ENCODE measurements at regions not wholly inside any gene's neighbourhood (a gene's known extent, or its start where the extent isn't known, plus 50 kb on each side); places are given as distances from the start of the nearest gene placed in this dataset.
"Not testable (repeated sequence)": the region's sequence is repeated elsewhere in the genome, so short reads cannot be mapped to it uniquely, and the experiment has no call there.

DNA sequence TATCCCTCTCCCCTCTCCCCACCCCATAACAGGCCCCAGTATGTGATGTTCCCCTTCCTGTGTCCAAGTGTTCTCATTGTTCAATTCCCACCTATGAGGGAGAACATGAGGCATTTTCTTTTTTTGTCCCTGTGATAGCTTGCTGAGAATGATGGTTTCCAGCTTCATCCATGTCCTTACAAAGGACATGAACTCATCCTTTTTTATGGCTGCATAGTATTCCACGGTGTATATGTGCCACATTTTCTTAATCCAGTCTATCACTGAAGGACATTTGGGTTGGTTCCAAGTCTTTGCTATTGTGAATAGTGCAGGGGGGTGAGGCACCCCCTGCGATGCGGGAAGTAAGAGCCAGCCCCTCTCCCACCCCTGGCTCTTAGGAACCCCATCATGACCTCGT, 73.2 kb upstream of the RUBCNL start:
- H3K4me3 ChIP-seq (ENCODE audit: low read depth in 1 of 3, low read length in 3 of 3); DNase-seq; H3K27ac ChIP-seq (ENCODE audit: low read depth in 1 of 3, low read length in 2 of 3); FAIRE-seq; H3K36me3 ChIP-seq (ENCODE audit: control insufficient read depth in 3 of 3, insufficient read depth in 2 of 3, low read depth in 1 of 3, low read length in 3 of 3); H3K9me3 ChIP-seq (ENCODE audit: control insufficient read depth in 2 of 2, insufficient read depth in 1 of 2, low read depth in 1 of 2, low read length in 1 of 2); H3K27me3 ChIP-seq (ENCODE audit: control insufficient read depth in 3 of 3, insufficient read depth in 3 of 3, low read length in 3 of 3); H3K4me1 ChIP-seq (ENCODE audit: control insufficient read depth in 3 of 3, insufficient read depth in 2 of 3, low read depth in 1 of 3, low read length in 2 of 3): not testable (repeated sequence)
- WGBS, 3 donors: 91 to 95% (median 93%) methylated on average over 4 of the region's 4 CpGs

GRCh38 chr13:46457255-46457654, 70.2 kb upstream of the RUBCNL start:
- H3K27ac ChIP-seq (ENCODE audit: low read depth in 1 of 3, low read length in 2 of 3); H3K36me3 ChIP-seq (ENCODE audit: control insufficient read depth in 3 of 3, insufficient read depth in 2 of 3, low read depth in 1 of 3, low read length in 3 of 3); H3K9me3 ChIP-seq (ENCODE audit: control insufficient read depth in 2 of 2, insufficient read depth in 1 of 2, low read depth in 1 of 2, low read length in 1 of 2); FAIRE-seq; H3K27me3 ChIP-seq (ENCODE audit: control insufficient read depth in 3 of 3, insufficient read depth in 3 of 3, low read length in 3 of 3); DNase-seq; H3K4me1 ChIP-seq (ENCODE audit: control insufficient read depth in 3 of 3, insufficient read depth in 2 of 3, low read depth in 1 of 3, low read length in 2 of 3); H3K4me3 ChIP-seq (ENCODE audit: low read depth in 1 of 3, low read length in 3 of 3): not testable (repeated sequence)
- 75 to 93% (median 90%) methylated on average over 1 of the region's 2 CpGs for WGBS, 3 donors

GRCh38 chr13:46455924-46456323, 68.9 kb upstream of the RUBCNL start:
- H3K9me3 ChIP-seq (ENCODE audit: control insufficient read depth in 2 of 2, insufficient read depth in 1 of 2, low read depth in 1 of 2, low read length in 1 of 2); H3K27ac ChIP-seq (ENCODE audit: low read depth in 1 of 3, low read length in 2 of 3); H3K4me1 ChIP-seq (ENCODE audit: control insufficient read depth in 3 of 3, insufficient read depth in 2 of 3, low read depth in 1 of 3, low read length in 2 of 3); H3K4me3 ChIP-seq (ENCODE audit: low read depth in 1 of 3, low read length in 3 of 3); H3K27me3 ChIP-seq (ENCODE audit: control insufficient read depth in 3 of 3, insufficient read depth in 3 of 3, low read length in 3 of 3); FAIRE-seq; H3K36me3 ChIP-seq (ENCODE audit: control insufficient read depth in 3 of 3, insufficient read depth in 2 of 3, low read depth in 1 of 3, low read length in 3 of 3): not testable (repeated sequence)
- 16 to 36% (median 33%) methylated on average over 4 of the region's 4 CpGs for WGBS, 3 donors
- peak in 1 of 2 donors; percentile 5 for DNase-seq

DNA sequence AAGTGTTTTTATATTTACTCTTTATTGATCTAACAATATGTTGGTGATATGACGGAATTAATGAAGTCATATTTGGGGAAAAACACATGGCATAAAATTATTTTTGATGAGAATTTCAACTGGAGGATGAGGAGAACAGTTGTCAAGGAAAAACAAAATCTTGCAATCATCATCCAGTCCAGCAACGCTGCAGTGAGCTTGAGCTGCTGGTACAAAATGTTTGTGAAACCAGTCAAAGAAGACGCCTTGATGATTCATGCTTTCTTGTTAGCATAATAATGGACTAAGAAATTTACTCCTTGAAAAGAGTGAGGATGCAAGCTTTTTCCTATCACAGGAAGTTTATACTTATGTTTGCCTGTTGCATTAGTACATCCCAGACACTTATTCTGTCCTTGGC, 64.1 kb upstream of the RUBCNL start:
- not testable (repeated sequence) for H3K36me3 ChIP-seq (ENCODE audit: control insufficient read depth in 3 of 3, insufficient read depth in 2 of 3, low read depth in 1 of 3, low read length in 3 of 3); H3K4me1 ChIP-seq (ENCODE audit: control insufficient read depth in 3 of 3, insufficient read depth in 2 of 3, low read depth in 1 of 3, low read length in 2 of 3); FAIRE-seq; H3K27ac ChIP-seq (ENCODE audit: low read depth in 1 of 3, low read length in 2 of 3); H3K27me3 ChIP-seq (ENCODE audit: control insufficient read depth in 3 of 3, insufficient read depth in 3 of 3, low read length in 3 of 3); DNase-seq; H3K9me3 ChIP-seq (ENCODE audit: control insufficient read depth in 2 of 2, insufficient read depth in 1 of 2, low read depth in 1 of 2, low read length in 1 of 2); H3K4me3 ChIP-seq (ENCODE audit: low read depth in 1 of 3, low read length in 3 of 3)
- WGBS, 3 donors: 74 to 92% (median 77%) methylated on average over 2 to 3 of the region's 3 CpGs

GRCh38 chr13:46449949-46450348, 62.9 kb upstream of the RUBCNL start:
- not testable (repeated sequence) for H3K36me3 ChIP-seq (ENCODE audit: control insufficient read depth in 3 of 3, insufficient read depth in 2 of 3, low read depth in 1 of 3, low read length in 3 of 3); H3K27ac ChIP-seq (ENCODE audit: low read depth in 1 of 3, low read length in 2 of 3); H3K4me3 ChIP-seq (ENCODE audit: low read depth in 1 of 3, low read length in 3 of 3); H3K27me3 ChIP-seq (ENCODE audit: control insufficient read depth in 3 of 3, insufficient read depth in 3 of 3, low read length in 3 of 3); FAIRE-seq; H3K9me3 ChIP-seq (ENCODE audit: control insufficient read depth in 2 of 2, insufficient read depth in 1 of 2, low read depth in 1 of 2, low read length in 1 of 2); H3K4me1 ChIP-seq (ENCODE audit: control insufficient read depth in 3 of 3, insufficient read depth in 2 of 3, low read depth in 1 of 3, low read length in 2 of 3); DNase-seq
- 46 to 68% (median 56%) methylated on average over 2 of the region's 2 CpGs for WGBS, 3 donors

GRCh38 chr13:46448148-46448547, 61.1 kb upstream of the RUBCNL start:
- not testable (repeated sequence) for FAIRE-seq
- WGBS, 3 donors: 53 to 78% (median 76%) methylated on average over 3 of the region's 4 CpGs

DNA sequence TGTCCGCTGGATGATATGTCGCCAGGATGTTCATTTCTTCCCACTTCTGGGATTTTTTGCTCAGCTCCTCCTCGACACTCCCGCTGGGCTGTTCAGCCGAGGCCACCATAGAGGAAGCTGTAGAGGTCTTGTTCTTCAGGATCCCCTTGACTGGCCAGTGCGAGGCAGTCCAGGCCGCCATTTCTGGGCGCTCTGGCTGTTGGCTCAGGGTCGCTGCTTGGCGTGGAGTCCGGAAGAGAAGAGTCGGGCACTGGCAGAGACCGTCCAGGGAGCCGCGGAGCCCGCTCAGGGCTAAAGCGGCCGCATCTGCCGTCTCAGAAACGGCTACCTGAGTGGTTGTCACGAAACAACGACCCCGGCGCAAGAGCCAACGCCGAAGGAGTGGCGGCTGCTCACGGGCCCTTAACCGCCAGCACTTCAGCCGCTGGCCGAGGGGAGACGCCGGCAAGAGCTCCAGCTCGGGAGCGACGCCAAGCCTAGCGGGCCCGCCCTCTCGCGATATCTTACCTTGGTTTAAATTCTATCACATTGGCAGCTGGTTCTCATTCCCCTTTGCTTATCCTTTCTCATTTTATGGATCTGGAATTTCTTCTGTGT, 50.9 kb upstream of the RUBCNL start:
- H3K36me3 ChIP-seq (ENCODE audit: control insufficient read depth in 3 of 3, insufficient read depth in 2 of 3, low read depth in 1 of 3, low read length in 3 of 3); FAIRE-seq; H3K27ac ChIP-seq (ENCODE audit: low read depth in 1 of 3, low read length in 2 of 3); H3K4me3 ChIP-seq (ENCODE audit: low read depth in 1 of 3, low read length in 3 of 3); DNase-seq; H3K27me3 ChIP-seq (ENCODE audit: control insufficient read depth in 3 of 3, insufficient read depth in 3 of 3, low read length in 3 of 3); H3K4me1 ChIP-seq (ENCODE audit: control insufficient read depth in 3 of 3, insufficient read depth in 2 of 3, low read depth in 1 of 3, low read length in 2 of 3); H3K9me3 ChIP-seq (ENCODE audit: control insufficient read depth in 2 of 2, insufficient read depth in 1 of 2, low read depth in 1 of 2, low read length in 1 of 2): not testable (repeated sequence)
- 72 to 82% (median 76%) methylated on average over 40 of the region's 40 CpGs for WGBS, 3 donors

More at GRCh38 chr13:46448148-46448547, 61.1 kb upstream of the RUBCNL start:
- H3K4me1 ChIP-seq (ENCODE audit: control insufficient read depth in 3 of 3, insufficient read depth in 2 of 3, low read depth in 1 of 3, low read length in 2 of 3); H3K27me3 ChIP-seq (ENCODE audit: control insufficient read depth in 3 of 3, insufficient read depth in 3 of 3, low read length in 3 of 3); H3K4me3 ChIP-seq (ENCODE audit: low read depth in 1 of 3, low read length in 3 of 3); H3K27ac ChIP-seq (ENCODE audit: low read depth in 1 of 3, low read length in 2 of 3); H3K9me3 ChIP-seq (ENCODE audit: control insufficient read depth in 2 of 2, insufficient read depth in 1 of 2, low read depth in 1 of 2, low read length in 1 of 2); H3K36me3 ChIP-seq (ENCODE audit: control insufficient read depth in 3 of 3, insufficient read depth in 2 of 3, low read depth in 1 of 3, low read length in 3 of 3); DNase-seq: not testable (repeated sequence)
